ENCODE measurements at regions not wholly inside any gene's neighbourhood (a gene's known extent, or its start where the extent isn't known, plus 50 kb on each side); places are given as distances from the start of the nearest gene placed in this dataset.
A peak's percentile ranks its signal among the peaks of the same experiment; 100 is the strongest.

DNA sequence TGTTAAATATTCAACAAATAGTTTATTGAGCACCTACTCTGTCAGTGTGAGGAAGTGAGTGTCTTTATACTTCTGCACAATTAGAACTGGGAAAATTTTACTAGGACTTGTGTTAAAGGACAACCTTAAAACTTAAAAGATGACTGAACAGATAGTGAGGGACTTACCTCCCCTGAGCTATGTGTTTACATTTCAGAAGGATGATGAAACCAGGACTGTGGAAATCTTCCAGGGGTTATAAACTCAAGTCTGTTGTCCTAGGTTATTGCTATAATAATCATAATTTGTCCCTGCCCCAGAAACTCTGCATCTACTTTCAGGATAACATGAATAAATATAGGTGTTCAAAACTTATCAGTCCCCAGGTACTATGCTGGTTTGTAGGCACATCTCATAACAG lies 261.0 kb upstream of the MKLN1 start:
- in situ Hi-C loops (cut with HindIII; ENCODE audit: low sequenced_read_pairs): no loop called here
- no peak overlapping the region for H3K4me3 ChIP-seq (ENCODE audit: low read depth, low read length)
- peak; percentile 17 for DNase-seq (ENCODE audit: low read depth, low spot score)
- TF ChIP-seq, protein P1, sequence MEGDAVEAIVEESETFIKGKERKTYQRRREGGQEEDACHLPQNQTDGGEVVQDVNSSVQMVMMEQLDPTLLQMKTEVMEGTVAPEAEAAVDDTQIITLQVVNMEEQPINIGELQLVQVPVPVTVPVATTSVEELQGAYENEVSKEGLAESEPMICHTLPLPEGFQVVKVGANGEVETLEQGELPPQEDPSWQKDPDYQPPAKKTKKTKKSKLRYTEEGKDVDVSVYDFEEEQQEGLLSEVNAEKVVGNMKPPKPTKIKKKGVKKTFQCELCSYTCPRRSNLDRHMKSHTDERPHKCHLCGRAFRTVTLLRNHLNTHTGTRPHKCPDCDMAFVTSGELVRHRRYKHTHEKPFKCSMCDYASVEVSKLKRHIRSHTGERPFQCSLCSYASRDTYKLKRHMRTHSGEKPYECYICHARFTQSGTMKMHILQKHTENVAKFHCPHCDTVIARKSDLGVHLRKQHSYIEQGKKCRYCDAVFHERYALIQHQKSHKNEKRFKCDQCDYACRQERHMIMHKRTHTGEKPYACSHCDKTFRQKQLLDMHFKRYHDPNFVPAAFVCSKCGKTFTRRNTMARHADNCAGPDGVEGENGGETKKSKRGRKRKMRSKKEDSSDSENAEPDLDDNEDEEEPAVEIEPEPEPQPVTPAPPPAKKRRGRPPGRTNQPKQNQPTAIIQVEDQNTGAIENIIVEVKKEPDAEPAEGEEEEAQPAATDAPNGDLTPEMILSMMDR (IDR thresholded peaks at IDR 0.05; ENCODE audit: low read depth, low read length): no peak

DNA sequence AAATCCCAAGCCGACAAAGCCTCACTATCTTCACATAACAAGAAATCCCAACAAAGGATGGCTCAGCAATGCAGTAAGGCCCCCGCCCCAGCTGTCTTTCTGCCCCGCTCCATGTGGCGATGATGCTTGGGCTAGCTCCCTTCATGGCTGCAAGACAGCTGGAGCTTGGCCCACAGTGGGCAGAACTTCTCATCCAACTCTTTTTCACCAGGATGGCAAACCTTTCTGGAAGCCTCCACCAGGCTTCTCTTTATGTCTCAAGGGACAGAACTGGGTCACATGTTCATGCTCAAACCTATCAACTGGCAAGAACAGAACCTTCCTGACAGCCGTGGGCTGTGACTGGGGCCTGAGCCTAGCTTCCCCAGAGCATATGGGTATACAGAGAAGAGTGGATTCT lies 260.5 kb upstream of the MKLN1 start:
- no peak for DNase-seq (ENCODE audit: low read depth, low spot score)
- TF ChIP-seq, protein P1 (IDR thresholded peaks at IDR 0.05; ENCODE audit: low read depth, low read length): no peak
- in situ Hi-C loops (cut with HindIII; ENCODE audit: low sequenced_read_pairs): no loop called here
- no peak overlapping the region for H3K4me3 ChIP-seq (ENCODE audit: low read depth, low read length)

DNA sequence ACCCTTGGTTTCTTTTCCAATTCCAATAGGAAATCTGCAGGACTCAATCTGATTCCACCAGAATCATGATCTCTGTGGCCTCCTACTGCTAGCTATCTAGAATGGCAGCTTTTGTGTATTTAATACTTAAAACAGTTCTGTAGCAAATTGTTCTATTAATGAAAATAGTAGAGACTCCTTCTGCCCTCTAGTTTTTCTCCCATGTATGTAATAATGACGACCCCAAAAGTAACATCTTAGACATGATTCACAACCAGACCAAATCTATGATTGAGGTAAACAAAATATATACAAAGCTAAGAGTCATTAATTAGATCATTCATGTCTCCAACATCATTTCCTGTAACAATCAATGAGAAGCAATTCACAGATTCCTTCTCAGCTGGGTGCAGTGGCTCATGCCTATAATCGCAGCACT lies 259.1 kb upstream of the MKLN1 start:
- TF ChIP-seq, protein P1 (IDR thresholded peaks at IDR 0.05; ENCODE audit: low read depth, low read length): peak; percentile 39
- peak; percentile 43 for DNase-seq (ENCODE audit: low read depth, low spot score)
- no peak overlapping the region for H3K4me3 ChIP-seq (ENCODE audit: low read depth, low read length)
- in situ Hi-C loops (cut with HindIII; ENCODE audit: low sequenced_read_pairs): no loop called here

- in situ Hi-C loops (cut with HindIII; ENCODE audit: low sequenced_read_pairs): no loop called here
- H3K4me3 ChIP-seq (ENCODE audit: low read depth, low read length): peak overlapping the region; percentile 23
- TF ChIP-seq, protein P1 (IDR thresholded peaks at IDR 0.05; ENCODE audit: low read depth, low read length): peak; percentile 35
- DNase-seq (ENCODE audit: low read depth, low spot score): peak; percentile 88
Measured at GRCh38 chr7:131071786-131072504, 255.7 kb upstream of the MKLN1 start.

GRCh38 chr7:131072505-131073091 lies 255.1 kb upstream of the MKLN1 start:
- TF ChIP-seq, protein P1 (IDR thresholded peaks at IDR 0.05; ENCODE audit: low read depth, low read length): no peak
- DNase-seq (ENCODE audit: low read depth, low spot score): peak; percentile 38
- in situ Hi-C loops (cut with HindIII; ENCODE audit: low sequenced_read_pairs): no loop called here
- no peak overlapping the region for H3K4me3 ChIP-seq (ENCODE audit: low read depth, low read length)

GRCh38 chr7:131074043-131074442 lies 253.6 kb upstream of the MKLN1 start:
- in situ Hi-C loops (cut with HindIII; ENCODE audit: low sequenced_read_pairs): no loop called here
- no peak for DNase-seq (ENCODE audit: low read depth, low spot score)
- no peak overlapping the region for H3K4me3 ChIP-seq (ENCODE audit: low read depth, low read length)
- TF ChIP-seq, protein P1 (IDR thresholded peaks at IDR 0.05; ENCODE audit: low read depth, low read length): no peak
